LNCaP clone FGC (cell line): ENCODE measurements at regions not wholly inside any gene's neighbourhood (a gene's known extent, or its start where the extent isn't known, plus 50 kb on each side); places are given as distances from the start of the nearest gene placed in this dataset.

ENCODE experiments used
- DNase-seq: peaks from one replicate; pipeline ENCODE4 v3.0.0-alpha.2; 2011; ENCODE audit warnings: low read depth
- H3K4me3 ChIP-seq: 2 replicates; pipeline ENCODE4 v1.5.1; 2011; ENCODE audit warnings: mild to moderate bottlenecking, low read depth, low read length, control low read depth
- CTCF ChIP-seq: IDR thresholded peaks from 2 replicates; pipeline ENCODE4 v1.5.1; 2012; ENCODE audit warnings: mild to moderate bottlenecking; ENCODE audit not compliant: control insufficient read depth, insufficient read depth; ENCODE audit errors: extremely low read depth

GRCh38 chr21:22136740-22137139 lies 1138.5 kb downstream of the NCAM2 start:
- no peak for DNase-seq
- no peak overlapping the region for H3K4me3 ChIP-seq
- TF ChIP-seq CTCF: no peak

- TF ChIP-seq CTCF: no peak
- H3K4me3 ChIP-seq: no peak overlapping the region
- DNase-seq: no peak
Observed at GRCh38 chr21:22138297-22139016, 1140.2 kb downstream of the NCAM2 start.

GRCh38 chr21:22145545-22145944 lies 1147.3 kb downstream of the NCAM2 start:
- no peak overlapping the region for H3K4me3 ChIP-seq
- no peak for DNase-seq
- no peak for TF ChIP-seq CTCF

GRCh38 chr21:22154579-22155274 lies 1156.5 kb downstream of the NCAM2 start:
- H3K4me3 ChIP-seq: no peak overlapping the region
- TF ChIP-seq CTCF: no peak
- no peak for DNase-seq

- H3K4me3 ChIP-seq: no peak overlapping the region
- TF ChIP-seq CTCF: no peak
- DNase-seq: no peak
Observed at GRCh38 chr21:22164912-22165311, 1166.7 kb downstream of the NCAM2 start.

- no peak for DNase-seq
- H3K4me3 ChIP-seq: no peak overlapping the region
- no peak for TF ChIP-seq CTCF
Observed at GRCh38 chr21:22174746-22175145, 1176.5 kb downstream of the NCAM2 start.
